Neural cell (in vitro differentiated cells): ENCODE measurements at regions not wholly inside any gene's neighbourhood (a gene's known extent, or its start where the extent isn't known, plus 50 kb on each side); places are given as distances from the start of the nearest gene placed in this dataset.
"Not testable (repeated sequence)": the region's sequence is repeated elsewhere in the genome, so short reads cannot be mapped to it uniquely, and the experiment has no call there.

Source experiments
- H2AFZ ChIP-seq: fragments of 200-600, 300-800 bp; sonication (generic), shearing (Covaris generic); 2 replicates; pipeline ENCODE4 v1.6.0; 2014; ENCODE audit warnings: low read depth, mild to moderate bottlenecking, antibody characterized with exemption, low read length, moderate library complexity
- H3F3A ChIP-seq: fragments of 200-600 bp; shearing (Covaris generic); 2 replicates; pipeline ENCODE4 v1.6.1; 2016; ENCODE audit warnings: mild to moderate bottlenecking, moderate library complexity, mixed read lengths, antibody characterized with exemption, low read length; ENCODE audit not compliant: insufficient read depth, poor library complexity, severe bottlenecking
- H3K27ac ChIP-seq: fragments of 200-600, 300-800 bp; sonication (generic), shearing (Covaris generic); 2 replicates; pipeline ENCODE4 v1.5.1; 2014; ENCODE audit warnings: mild to moderate bottlenecking, low read length, moderate library complexity
- H3K27me3 ChIP-seq: fragments of 300-800, 200-600 bp; sonication (generic), shearing (Covaris generic); 2 replicates; pipeline ENCODE4 v1.6.0; 2014; ENCODE audit warnings: mild to moderate bottlenecking, low read depth, low read length, moderate library complexity; ENCODE audit not compliant: insufficient read depth
- H3K36me3 ChIP-seq: fragments of 300-800, 200-600 bp; sonication (generic), shearing (Covaris generic); 2 replicates; pipeline ENCODE4 v1.5.1; 2014; ENCODE audit warnings: mild to moderate bottlenecking, antibody characterized with exemption, low read length, moderate library complexity; ENCODE audit not compliant: insufficient read depth
- H3K4me2 ChIP-seq: fragments of 300-800, 200-600 bp; sonication (generic), shearing (Covaris generic); 2 replicates; pipeline ENCODE4 v1.6.0; 2014; ENCODE audit warnings: mild to moderate bottlenecking, low read length
- H3K4me3 ChIP-seq: fragments of 300-800, 200-600 bp; sonication (generic), shearing (Covaris generic); 2 replicates; pipeline ENCODE4 v1.5.1; 2014; ENCODE audit warnings: mild to moderate bottlenecking, low read length, moderate library complexity
- H3K79me2 ChIP-seq: fragments of 200-600 bp; shearing (Covaris generic); replicated peaks from 2 replicates; pipeline ENCODE4 v1.6.0; 2014; ENCODE audit warnings: mild to moderate bottlenecking, low read length, moderate library complexity; ENCODE audit not compliant: insufficient read depth
- H3K9ac ChIP-seq: fragments of 300-800, 200-600 bp; sonication (generic), shearing (Covaris generic); 2 replicates; pipeline ENCODE4 v1.6.1; 2016; ENCODE audit warnings: mild to moderate bottlenecking, low read length, mixed read lengths
- H3K9me2 ChIP-seq: fragments of 200-600 bp; shearing (Covaris generic); 2 replicates; pipeline ENCODE4 v1.6.1; 2016; ENCODE audit warnings: mild to moderate bottlenecking, low read length, mixed read lengths; ENCODE audit not compliant: insufficient read depth
- H3K9me3 ChIP-seq: fragments of 200-600, 300-800 bp; sonication (generic), shearing (Covaris generic); 2 replicates; pipeline ENCODE4 v1.6.1; 2016; ENCODE audit warnings: mild to moderate bottlenecking, mixed run types, low read length, moderate library complexity, mixed read lengths
- H4K20me1 ChIP-seq: fragments of 200-600 bp; shearing (Covaris generic); 2 replicates; pipeline ENCODE4 v1.6.1; 2016; ENCODE audit warnings: mild to moderate bottlenecking, mixed run types; ENCODE audit not compliant: insufficient read depth
- EP300 ChIP-seq: fragments of 450-650 bp; conservative IDR thresholded peaks from 2 replicates; pipeline ENCODE4 v1.6.1; 2014; ENCODE audit warnings: antibody characterized with exemption, mild to moderate bottlenecking, moderate library complexity; ENCODE audit not compliant: poor library complexity, severe bottlenecking
- EZH2 ChIP-seq: fragments of 200-600, 300-800 bp; shearing (Covaris generic), sonication (generic); IDR thresholded peaks from 2 replicates; pipeline ENCODE4 v1.6.1; 2014; ENCODE audit warnings: antibody characterized with exemption, low read length, borderline replicate concordance, mild to moderate bottlenecking; ENCODE audit not compliant: insufficient read depth, poor library complexity, severe bottlenecking
- MXI1 ChIP-seq: fragments of 450-650 bp; conservative IDR thresholded peaks from 2 replicates; pipeline ENCODE4 v1.6.1; 2014; ENCODE audit warnings: antibody characterized with exemption, mild to moderate bottlenecking; ENCODE audit not compliant: poor library complexity, severe bottlenecking
- POLR2AphosphoS5 ChIP-seq: IDR thresholded peaks from 2 replicates; pipeline ENCODE4 v1.6.1; 2012
- RAD21 ChIP-seq: fragments of 450-650 bp; conservative IDR thresholded peaks from 2 replicates; pipeline ENCODE4 v1.6.1; 2014; ENCODE audit warnings: antibody characterized with exemption, mild to moderate bottlenecking, moderate library complexity
- REST ChIP-seq: IDR thresholded peaks from 2 replicates; pipeline ENCODE4 v1.6.1; 2012; ENCODE audit warnings: borderline replicate concordance
- SMC3 ChIP-seq: fragments of 450-650 bp; conservative IDR thresholded peaks from 2 replicates; pipeline ENCODE4 v1.6.1; 2014; ENCODE audit warnings: antibody characterized with exemption, mild to moderate bottlenecking, moderate library complexity; ENCODE audit not compliant: poor library complexity
- TAF1 ChIP-seq: IDR thresholded peaks from 2 replicates; pipeline ENCODE4 v1.6.1; 2012; ENCODE audit warnings: low read depth
- TF ChIP-seq, protein P1 (sequence below): fragments of 450-650 bp; IDR thresholded peaks from 2 replicates; pipeline ENCODE4 v1.5.1; 2014; ENCODE audit warnings: antibody characterized with exemption, mild to moderate bottlenecking, moderate library complexity; ENCODE audit not compliant: poor library complexity, severe bottlenecking

DNA sequence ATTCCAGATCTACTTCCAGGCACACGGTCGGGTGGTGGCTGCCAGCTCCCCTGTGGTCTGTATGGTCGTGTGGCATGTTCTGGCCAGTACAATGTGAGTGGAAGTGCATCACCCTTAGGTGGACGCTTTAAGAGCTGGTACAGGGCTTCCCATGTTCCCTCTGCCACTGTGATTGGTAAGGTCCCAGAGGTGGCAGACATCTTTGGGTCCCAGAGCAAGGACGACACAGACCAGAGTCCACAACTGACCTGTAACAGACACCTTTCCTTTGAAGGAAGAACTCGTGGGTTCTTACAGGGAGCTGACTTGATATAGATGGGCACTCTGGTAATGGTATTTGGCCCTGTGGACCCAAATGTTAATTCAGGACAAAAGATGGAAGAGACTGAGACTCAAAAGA is 90.0 kb upstream of the GDNF start:
- no peaks in the 10 kb centered on the region for H3K79me2 ChIP-seq

DNA sequence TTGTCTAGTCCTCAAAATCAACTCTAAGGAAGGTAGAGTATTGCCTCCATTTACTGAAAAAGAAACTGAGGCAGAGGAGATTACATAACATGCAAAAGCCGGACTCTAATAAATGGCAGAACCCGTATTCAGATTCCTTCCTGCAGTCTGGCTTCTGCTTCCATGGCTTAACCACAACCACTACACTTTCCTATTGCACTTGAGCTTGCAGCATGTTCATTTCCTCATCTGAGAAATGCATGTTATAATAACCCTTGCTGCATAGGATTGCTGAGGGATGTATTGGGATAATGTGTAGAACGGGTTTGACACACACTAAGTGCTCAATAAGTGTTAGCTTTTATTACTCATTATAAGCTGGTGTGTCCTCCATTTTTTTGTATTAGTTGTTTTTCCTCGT is 87.9 kb upstream of the GDNF start:
- not testable (repeated sequence) for H3F3A ChIP-seq, H3K36me3 ChIP-seq, H3K4me2 ChIP-seq, H4K20me1 ChIP-seq, H3K9ac ChIP-seq, H3K4me3 ChIP-seq, H3K9me2 ChIP-seq, H3K27ac ChIP-seq, H3K79me2 ChIP-seq, H2AFZ ChIP-seq, H3K27me3 ChIP-seq, H3K9me3 ChIP-seq

More for the DNA sequence above, 90.0 kb upstream of the GDNF start:
- Histone ChIP-seq H3K9me3 (no peaks in the 10 kb centered on the region), H3K9ac (no peak overlapping the region), H3K4me2 (no peak overlapping the region), H2AFZ (no peak overlapping the region), H3K36me3 (no peaks in the 10 kb centered on the region), H3K27ac (no peak overlapping the region), H3K4me3 (no peak overlapping the region), H3K27me3 (no peaks in the 10 kb centered on the region), H4K20me1 (no peaks in the 10 kb centered on the region), H3F3A (no peaks in the 10 kb centered on the region), H3K9me2 (no peaks in the 10 kb centered on the region)
- TF ChIP-seq, protein P1, sequence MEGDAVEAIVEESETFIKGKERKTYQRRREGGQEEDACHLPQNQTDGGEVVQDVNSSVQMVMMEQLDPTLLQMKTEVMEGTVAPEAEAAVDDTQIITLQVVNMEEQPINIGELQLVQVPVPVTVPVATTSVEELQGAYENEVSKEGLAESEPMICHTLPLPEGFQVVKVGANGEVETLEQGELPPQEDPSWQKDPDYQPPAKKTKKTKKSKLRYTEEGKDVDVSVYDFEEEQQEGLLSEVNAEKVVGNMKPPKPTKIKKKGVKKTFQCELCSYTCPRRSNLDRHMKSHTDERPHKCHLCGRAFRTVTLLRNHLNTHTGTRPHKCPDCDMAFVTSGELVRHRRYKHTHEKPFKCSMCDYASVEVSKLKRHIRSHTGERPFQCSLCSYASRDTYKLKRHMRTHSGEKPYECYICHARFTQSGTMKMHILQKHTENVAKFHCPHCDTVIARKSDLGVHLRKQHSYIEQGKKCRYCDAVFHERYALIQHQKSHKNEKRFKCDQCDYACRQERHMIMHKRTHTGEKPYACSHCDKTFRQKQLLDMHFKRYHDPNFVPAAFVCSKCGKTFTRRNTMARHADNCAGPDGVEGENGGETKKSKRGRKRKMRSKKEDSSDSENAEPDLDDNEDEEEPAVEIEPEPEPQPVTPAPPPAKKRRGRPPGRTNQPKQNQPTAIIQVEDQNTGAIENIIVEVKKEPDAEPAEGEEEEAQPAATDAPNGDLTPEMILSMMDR, result no peak
- TF ChIP-seq TAF1 (no peak), POLR2AphosphoS5 (no peak), MXI1 (no peak), REST (no peak), EZH2 (no peak), EP300 (no peak), RAD21 (no peak), SMC3 (no peak)

DNA sequence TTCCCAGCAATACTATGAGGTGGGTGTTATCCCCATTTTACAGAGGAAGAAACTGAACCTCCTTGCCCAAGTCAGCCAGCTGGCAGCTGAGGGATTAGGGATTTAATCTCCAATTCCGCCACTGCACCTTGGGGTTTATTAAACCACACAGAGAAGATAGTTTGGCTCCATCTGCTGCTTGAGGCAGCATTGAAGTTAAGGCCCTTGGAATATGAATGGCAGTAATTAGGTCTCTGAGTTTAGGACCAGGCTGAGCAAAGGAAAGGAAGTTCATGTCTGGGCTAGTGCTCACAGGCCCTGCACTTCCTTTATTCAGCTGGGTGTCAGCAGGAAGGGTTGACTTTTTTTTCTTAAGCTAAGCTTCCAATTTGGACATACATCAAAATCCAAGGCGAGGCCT is 86.9 kb upstream of the GDNF start:
- no peaks in the 10 kb centered on the region for H4K20me1 ChIP-seq
- H3K4me3 ChIP-seq, result no peak overlapping the region
- H3K9me2 ChIP-seq, result no peaks in the 10 kb centered on the region
- no peak overlapping the region for H3K4me2 ChIP-seq
- no peaks in the 10 kb centered on the region for H3K79me2 ChIP-seq
- H2AFZ ChIP-seq, result no peak overlapping the region
- no peaks in the 10 kb centered on the region for H3K36me3 ChIP-seq
- no peaks in the 10 kb centered on the region for H3K27me3 ChIP-seq
- H3K27ac ChIP-seq, result no peak overlapping the region
- H3F3A ChIP-seq, result no peaks in the 10 kb centered on the region
- TF ChIP-seq SMC3 (no peak), REST (no peak), POLR2AphosphoS5 (no peak)
- H3K9me3 ChIP-seq, result no peaks in the 10 kb centered on the region
- H3K9ac ChIP-seq, result no peak overlapping the region
